ENCODE measurements at regions not wholly inside any gene's neighbourhood (a gene's known extent, or its start where the extent isn't known, plus 50 kb on each side); places are given as distances from the start of the nearest gene placed in this dataset.

- Mint-ChIP-seq H3K27me3 (no peaks in the 10 kb centered on the region), H3K4me1 (ENCODE audit: low read depth) (no peaks in the 10 kb centered on the region), H3K4me3 (no peak overlapping the region), H3K9me3 (ENCODE audit: low read depth) (peaks cover 23% of the 10 kb centered on the region), H3K36me3 (peaks cover 14% of the 10 kb centered on the region), H3K27ac (no peak overlapping the region)
Measured at GRCh38 chrX:124805486-124805885, 459.1 kb downstream of the SH2D1A start.

GRCh38 chrX:124814106-124814505 is 467.7 kb downstream of the SH2D1A start:
- Mint-ChIP-seq H3K4me3 (no peak overlapping the region), H3K4me1 (ENCODE audit: low read depth) (no peaks in the 10 kb centered on the region), H3K27ac (no peak overlapping the region), H3K27me3 (no peaks in the 10 kb centered on the region), H3K9me3 (ENCODE audit: low read depth) (peaks cover 3% of the 10 kb centered on the region), H3K36me3 (peaks cover 3% of the 10 kb centered on the region)

DNA sequence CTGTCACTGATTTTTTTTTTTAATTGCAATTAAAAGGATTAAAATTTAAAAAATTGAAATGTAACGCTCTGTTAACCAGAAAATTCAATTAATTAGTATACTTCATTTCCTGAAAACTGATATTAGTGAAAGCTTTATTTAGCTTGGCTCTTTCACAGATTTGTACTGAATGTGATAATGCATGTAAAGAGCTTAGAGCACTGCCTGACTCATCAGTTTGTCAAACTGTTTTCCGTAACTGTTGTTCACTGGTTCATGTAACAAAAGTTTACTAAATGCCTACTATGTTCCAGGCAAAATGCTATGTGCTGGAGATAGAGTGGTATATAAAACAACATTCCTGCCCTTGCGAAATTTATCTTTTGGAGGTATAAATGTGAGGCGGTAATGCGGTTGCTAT is 471.7 kb downstream of the SH2D1A start:
- Mint-ChIP-seq H3K27ac (no peak overlapping the region), H3K4me1 (ENCODE audit: low read depth) (no peaks in the 10 kb centered on the region), H3K9me3 (ENCODE audit: low read depth) (no peaks in the 10 kb centered on the region), H3K36me3 (no peaks in the 10 kb centered on the region), H3K4me3 (no peak overlapping the region), H3K27me3 (no peaks in the 10 kb centered on the region)

- Mint-ChIP-seq H3K36me3 (no peaks in the 10 kb centered on the region), H3K9me3 (ENCODE audit: low read depth) (no peaks in the 10 kb centered on the region), H3K27me3 (no peaks in the 10 kb centered on the region), H3K27ac (no peak overlapping the region), H3K4me3 (no peak overlapping the region), H3K4me1 (ENCODE audit: low read depth) (no peaks in the 10 kb centered on the region)
Measured at GRCh38 chrX:124818764-124819163, 472.4 kb downstream of the SH2D1A start.

DNA sequence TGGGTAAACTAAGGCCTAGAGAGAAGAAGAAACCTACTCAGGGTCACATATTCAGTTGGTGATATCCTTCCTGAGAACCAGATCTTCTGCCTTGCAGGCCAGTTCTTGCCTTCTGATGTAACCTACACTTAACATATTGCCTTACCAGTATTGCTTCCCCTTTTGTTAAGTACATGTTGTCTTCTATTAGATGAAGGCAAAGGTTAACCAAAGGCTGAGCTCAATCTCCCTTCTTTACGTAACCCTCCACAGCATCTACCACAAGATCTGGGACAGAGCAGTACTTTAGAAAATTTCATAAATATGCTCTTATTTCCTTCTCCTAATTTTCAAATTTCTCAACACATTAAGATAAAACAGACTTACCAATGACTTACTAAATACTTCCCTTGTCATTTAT is 474.4 kb downstream of the SH2D1A start:
- H3K36me3 Mint-ChIP-seq: no peaks in the 10 kb centered on the region
- no peak overlapping the region for H3K27ac Mint-ChIP-seq
- no peaks in the 10 kb centered on the region for H3K9me3 Mint-ChIP-seq (ENCODE audit: low read depth)
- no peak overlapping the region for H3K4me3 Mint-ChIP-seq
- no peaks in the 10 kb centered on the region for H3K27me3 Mint-ChIP-seq
- no peaks in the 10 kb centered on the region for H3K4me1 Mint-ChIP-seq (ENCODE audit: low read depth)

DNA sequence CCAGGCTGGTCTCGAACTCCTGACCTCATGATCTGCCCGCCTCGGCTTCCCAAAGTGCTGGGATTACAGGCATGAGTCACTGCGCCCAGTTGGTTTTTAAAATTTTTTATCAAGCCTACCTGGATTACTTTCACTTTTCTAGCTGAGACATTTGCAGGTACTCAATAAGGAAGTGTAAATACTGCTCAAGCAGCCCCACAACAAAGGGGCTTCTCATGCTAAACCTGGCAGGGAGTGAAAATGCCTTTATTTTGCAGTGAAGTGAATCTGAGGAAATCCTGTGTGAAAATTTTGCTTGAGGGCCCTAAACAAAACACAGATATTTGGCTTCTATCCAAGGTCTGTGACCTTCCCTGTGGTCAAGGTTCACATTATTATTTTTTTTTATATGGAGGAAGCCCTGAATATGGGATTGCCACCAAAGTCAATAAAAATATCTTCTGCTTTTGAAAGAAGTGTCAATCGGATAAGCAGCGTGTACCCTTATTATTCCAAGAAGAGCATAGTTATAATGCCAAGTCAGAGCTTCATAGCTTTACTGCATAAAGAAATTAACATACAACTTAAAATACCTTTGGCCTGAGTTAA is 481.0 kb downstream of the SH2D1A start:
- H3K4me1 Mint-ChIP-seq (ENCODE audit: low read depth): peaks cover 20% of the 10 kb centered on the region
- H3K4me3 Mint-ChIP-seq: no peak overlapping the region
- no peaks in the 10 kb centered on the region for H3K9me3 Mint-ChIP-seq (ENCODE audit: low read depth)
- H3K27ac Mint-ChIP-seq: no peak overlapping the region
- H3K27me3 Mint-ChIP-seq: no peaks in the 10 kb centered on the region
- H3K36me3 Mint-ChIP-seq: no peaks in the 10 kb centered on the region

DNA sequence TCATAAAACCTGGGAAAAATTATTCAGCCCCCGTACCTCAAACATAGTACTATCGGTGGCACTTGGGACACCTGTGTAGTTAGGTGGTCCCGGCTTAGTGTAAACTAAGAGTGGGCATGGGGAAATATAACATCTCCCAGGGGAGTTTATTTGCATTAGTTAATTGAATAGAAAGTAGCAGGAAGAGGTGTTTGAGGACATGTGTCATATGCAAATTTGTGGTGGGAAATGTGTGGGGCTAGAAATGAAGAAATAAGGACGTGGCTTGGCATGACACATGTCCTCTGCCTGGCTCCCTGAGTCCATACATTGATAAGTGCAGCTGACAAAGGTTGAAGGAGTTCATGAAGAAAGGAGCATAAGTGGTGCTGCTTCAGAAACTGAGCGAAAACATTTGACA is 483.6 kb downstream of the SH2D1A start:
- Mint-ChIP-seq H3K4me1 (ENCODE audit: low read depth) (peaks cover 20% of the 10 kb centered on the region), H3K27ac (no peak overlapping the region), H3K36me3 (no peaks in the 10 kb centered on the region), H3K27me3 (no peaks in the 10 kb centered on the region), H3K9me3 (ENCODE audit: low read depth) (no peaks in the 10 kb centered on the region), H3K4me3 (no peak overlapping the region)

GRCh38 chrX:124836786-124837185 is 482.9 kb upstream of the TEX13C start:
- peaks cover 2% of the 10 kb centered on the region for H3K4me1 Mint-ChIP-seq (ENCODE audit: low read depth)
- H3K36me3 Mint-ChIP-seq: no peaks in the 10 kb centered on the region
- H3K4me3 Mint-ChIP-seq: no peak overlapping the region

DNA sequence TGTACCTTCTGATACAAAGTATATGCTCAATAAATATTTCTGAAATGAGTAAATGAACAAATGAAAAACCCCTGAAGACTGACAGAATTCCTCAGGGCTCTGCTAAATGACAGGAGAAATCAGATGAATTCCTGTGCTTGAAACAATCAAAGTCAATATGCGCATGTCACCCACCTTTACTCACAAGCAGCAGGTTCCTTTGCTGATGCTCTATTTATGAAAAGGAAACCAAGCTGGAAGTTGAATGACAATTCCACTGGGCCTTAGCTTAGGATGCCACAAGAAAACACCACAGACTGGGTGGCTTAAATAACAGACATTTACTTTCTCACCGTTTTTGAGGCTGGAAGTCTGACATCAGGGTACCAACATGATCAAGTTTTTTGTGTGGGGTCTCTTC is 477.5 kb upstream of the TEX13C start:
- H3K4me3 Mint-ChIP-seq: no peak overlapping the region
- no peak overlapping the region for H3K27ac Mint-ChIP-seq
- no peaks in the 10 kb centered on the region for H3K36me3 Mint-ChIP-seq
- no peaks in the 10 kb centered on the region for H3K4me1 Mint-ChIP-seq (ENCODE audit: low read depth)
- H3K27me3 Mint-ChIP-seq: no peaks in the 10 kb centered on the region
- H3K9me3 Mint-ChIP-seq (ENCODE audit: low read depth): no peaks in the 10 kb centered on the region

More at GRCh38 chrX:124836786-124837185, 482.9 kb upstream of the TEX13C start:
- Mint-ChIP-seq H3K27ac (no peak overlapping the region), H3K27me3 (no peaks in the 10 kb centered on the region), H3K9me3 (ENCODE audit: low read depth) (no peaks in the 10 kb centered on the region)

DNA sequence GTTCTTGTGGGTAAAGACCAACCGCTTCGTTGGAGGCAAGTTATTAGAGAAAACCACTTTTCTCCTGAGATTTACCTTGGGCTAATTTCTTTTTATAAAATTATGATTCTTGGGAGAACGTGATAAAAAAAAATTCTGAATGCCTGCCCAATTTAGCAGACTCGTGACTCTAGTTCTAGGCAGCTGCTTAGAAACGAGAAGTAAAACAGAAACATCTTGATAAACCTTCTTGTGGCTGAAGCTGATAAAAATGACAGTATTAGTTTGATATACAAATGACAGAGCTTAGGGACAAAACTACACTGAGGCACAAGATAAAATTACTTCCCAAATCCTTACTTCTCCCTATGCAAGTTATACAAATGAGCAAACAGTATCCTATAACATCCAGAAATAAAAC is 458.9 kb upstream of the TEX13C start:
- no peaks in the 10 kb centered on the region for H3K4me1 Mint-ChIP-seq (ENCODE audit: low read depth)
- peaks cover 6% of the 10 kb centered on the region for H3K9me3 Mint-ChIP-seq (ENCODE audit: low read depth)
- H3K27ac Mint-ChIP-seq: no peak overlapping the region
- H3K36me3 Mint-ChIP-seq: no peaks in the 10 kb centered on the region
- no peak overlapping the region for H3K4me3 Mint-ChIP-seq
- H3K27me3 Mint-ChIP-seq: no peaks in the 10 kb centered on the region

GRCh38 chrX:124862301-124862700 is 457.4 kb upstream of the TEX13C start:
- Mint-ChIP-seq H3K4me3 (no peak overlapping the region), H3K27me3 (no peaks in the 10 kb centered on the region), H3K27ac (no peak overlapping the region), H3K36me3 (no peaks in the 10 kb centered on the region), H3K4me1 (ENCODE audit: low read depth) (no peaks in the 10 kb centered on the region), H3K9me3 (ENCODE audit: low read depth) (peaks cover 6% of the 10 kb centered on the region)

DNA sequence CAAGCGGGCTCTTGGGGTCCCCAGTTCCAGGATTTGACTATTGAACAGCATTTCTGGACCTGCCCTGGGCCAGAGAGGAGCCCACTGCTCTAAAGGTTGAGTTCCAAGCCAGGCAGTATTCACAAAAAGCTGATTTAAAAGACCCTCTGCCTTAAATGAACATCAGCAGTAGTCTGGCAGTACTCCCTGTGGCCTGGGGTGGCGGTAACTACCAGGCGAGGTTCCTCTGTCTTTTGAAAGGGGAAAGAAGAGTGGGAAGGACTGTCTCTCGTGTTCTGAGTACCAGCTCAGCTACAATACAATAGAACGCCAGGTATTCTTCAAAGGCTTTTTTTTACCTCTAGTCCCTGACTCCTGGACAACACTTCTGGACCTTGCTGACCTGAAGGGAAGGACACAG is 456.4 kb upstream of the TEX13C start:
- no peaks in the 10 kb centered on the region for H3K4me1 Mint-ChIP-seq (ENCODE audit: low read depth)
- H3K4me3 Mint-ChIP-seq: no peak overlapping the region
- H3K9me3 Mint-ChIP-seq (ENCODE audit: low read depth): peaks cover 6% of the 10 kb centered on the region
- no peaks in the 10 kb centered on the region for H3K27me3 Mint-ChIP-seq
- H3K36me3 Mint-ChIP-seq: no peaks in the 10 kb centered on the region
- H3K27ac Mint-ChIP-seq: no peak overlapping the region

- H3K4me1 Mint-ChIP-seq (ENCODE audit: low read depth): no peaks in the 10 kb centered on the region
- no peak overlapping the region for H3K27ac Mint-ChIP-seq
- no peak overlapping the region for H3K4me3 Mint-ChIP-seq
- H3K27me3 Mint-ChIP-seq: peaks cover 2% of the 10 kb centered on the region
- H3K9me3 Mint-ChIP-seq (ENCODE audit: low read depth): no peaks in the 10 kb centered on the region
- H3K36me3 Mint-ChIP-seq: no peaks in the 10 kb centered on the region
Measured at GRCh38 chrX:124887572-124887971, 432.1 kb upstream of the TEX13C start.

DNA sequence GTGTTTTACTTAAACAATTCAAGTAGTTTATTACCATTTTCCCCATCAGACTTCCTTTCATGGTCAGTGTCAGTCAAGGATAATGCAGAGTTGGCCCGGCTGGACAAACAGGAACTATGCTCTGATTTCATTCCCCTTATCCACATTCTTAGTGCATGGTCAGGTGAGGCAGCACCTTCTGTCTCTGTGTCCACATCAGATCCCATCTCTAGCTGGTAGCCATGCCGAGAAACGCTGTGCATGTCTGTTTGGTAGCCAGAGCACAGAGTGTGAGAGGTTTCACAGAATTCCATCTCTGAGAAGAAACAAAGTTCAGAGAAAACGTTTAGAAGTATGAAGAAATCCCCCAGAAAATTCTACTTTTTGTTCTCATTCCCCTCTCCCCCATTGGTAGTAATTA is 423.7 kb upstream of the TEX13C start:
- Mint-ChIP-seq H3K27ac (no peak overlapping the region), H3K9me3 (ENCODE audit: low read depth) (peaks cover 4% of the 10 kb centered on the region), H3K36me3 (no peaks in the 10 kb centered on the region), H3K4me1 (ENCODE audit: low read depth) (no peaks in the 10 kb centered on the region), H3K4me3 (no peak overlapping the region), H3K27me3 (no peaks in the 10 kb centered on the region)

DNA sequence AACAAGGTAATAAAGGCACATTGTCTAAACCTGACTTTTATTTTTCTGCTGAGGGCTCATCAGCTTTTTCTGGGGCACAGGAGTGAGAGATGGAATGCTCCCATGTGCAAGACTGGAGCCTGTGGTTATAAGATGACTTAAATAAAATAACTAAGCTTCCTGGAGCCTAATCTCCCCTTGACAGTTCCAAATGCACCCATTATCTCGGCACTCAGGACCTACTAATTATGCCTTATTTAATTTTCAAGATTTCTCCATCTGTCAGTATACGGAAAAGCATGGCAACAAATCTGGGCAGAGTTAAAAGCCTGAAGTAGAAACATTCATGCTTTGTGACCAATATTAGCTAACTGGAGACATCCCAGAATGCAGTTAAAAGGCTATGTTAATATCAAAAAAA is 416.7 kb upstream of the TEX13C start:
- H3K9me3 Mint-ChIP-seq (ENCODE audit: low read depth): no peaks in the 10 kb centered on the region
- H3K27me3 Mint-ChIP-seq: no peaks in the 10 kb centered on the region
- no peaks in the 10 kb centered on the region for H3K4me1 Mint-ChIP-seq (ENCODE audit: low read depth)
- H3K27ac Mint-ChIP-seq: no peak overlapping the region
- H3K36me3 Mint-ChIP-seq: no peaks in the 10 kb centered on the region
- H3K4me3 Mint-ChIP-seq: no peak overlapping the region

DNA sequence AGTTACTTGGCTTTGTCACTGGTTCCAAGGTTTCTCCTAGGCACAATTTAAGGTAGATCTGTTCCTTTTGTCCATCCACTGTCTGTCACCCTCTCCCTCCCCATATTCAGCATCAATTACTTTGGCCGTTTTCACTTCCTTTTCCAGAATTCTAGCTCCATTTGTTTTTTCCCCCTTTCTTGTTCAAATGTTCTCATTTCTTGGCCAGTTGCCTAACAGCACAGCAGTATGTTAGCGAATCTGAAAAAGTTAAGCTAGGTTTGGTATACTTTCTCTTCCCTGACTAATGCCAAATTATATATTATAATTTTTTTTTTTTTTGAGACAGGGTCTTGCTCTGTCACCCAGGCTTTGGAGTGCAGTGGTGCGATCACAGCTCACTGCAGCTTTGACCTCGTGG is 409.1 kb upstream of the TEX13C start:
- no peaks in the 10 kb centered on the region for H3K27me3 Mint-ChIP-seq
- H3K36me3 Mint-ChIP-seq: no peaks in the 10 kb centered on the region
- H3K4me3 Mint-ChIP-seq: no peak overlapping the region

More for the DNA sequence above, 409.1 kb upstream of the TEX13C start:
- no peaks in the 10 kb centered on the region for H3K4me1 Mint-ChIP-seq (ENCODE audit: low read depth)
- no peaks in the 10 kb centered on the region for H3K9me3 Mint-ChIP-seq (ENCODE audit: low read depth)
- no peak overlapping the region for H3K27ac Mint-ChIP-seq
